CD4-positive, alpha-beta T cell treated with Interleukin-4 for 1 hour (primary cell): ENCODE measurements at regions not wholly inside any gene's neighbourhood (a gene's known extent, or its start where the extent isn't known, plus 50 kb on each side); places are given as distances from the start of the nearest gene placed in this dataset.

Source experiments
- DNase-seq, 2 donors: peaks; one replicate each; pipeline ENCODE4 v3.0.0-alpha.2; 2020 to 2022

DNA sequence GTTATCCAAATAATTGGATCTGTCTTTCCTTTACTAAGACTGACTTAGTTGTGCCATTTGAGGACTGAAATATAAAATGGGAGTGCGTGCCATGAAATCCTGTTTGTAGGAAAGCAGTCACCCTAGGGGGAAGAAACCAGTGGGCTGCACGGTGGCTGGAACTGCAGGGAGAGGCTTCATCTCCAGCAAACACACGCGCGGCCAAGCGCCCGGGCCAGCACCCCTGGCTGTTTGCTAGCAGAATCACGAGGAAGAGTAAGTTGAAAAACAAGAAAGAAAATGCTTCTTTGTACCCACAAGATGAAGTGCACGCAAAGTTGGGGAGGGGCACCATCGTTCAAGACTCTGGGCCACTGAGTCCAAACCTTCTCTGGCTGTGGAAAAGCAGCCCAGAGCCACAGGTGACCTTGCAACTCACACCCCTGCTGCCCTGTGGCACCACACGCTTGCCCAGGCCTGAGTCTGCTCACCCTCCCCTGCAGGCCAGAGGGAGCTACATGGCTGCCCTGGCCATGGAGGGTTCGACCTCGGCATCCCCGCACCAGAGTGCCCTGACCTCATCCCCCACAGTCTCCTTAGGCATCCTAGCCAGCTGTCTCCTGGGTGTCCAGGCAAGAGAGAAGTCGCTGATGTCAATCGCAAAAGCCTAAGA, 55.2 kb downstream of the IRX2 start:
- DNase-seq, result no peak

- DNase-seq, result no peak
Measured at GRCh38 chr5:2695200-2695891, 56.1 kb downstream of the IRX2 start.

DNA sequence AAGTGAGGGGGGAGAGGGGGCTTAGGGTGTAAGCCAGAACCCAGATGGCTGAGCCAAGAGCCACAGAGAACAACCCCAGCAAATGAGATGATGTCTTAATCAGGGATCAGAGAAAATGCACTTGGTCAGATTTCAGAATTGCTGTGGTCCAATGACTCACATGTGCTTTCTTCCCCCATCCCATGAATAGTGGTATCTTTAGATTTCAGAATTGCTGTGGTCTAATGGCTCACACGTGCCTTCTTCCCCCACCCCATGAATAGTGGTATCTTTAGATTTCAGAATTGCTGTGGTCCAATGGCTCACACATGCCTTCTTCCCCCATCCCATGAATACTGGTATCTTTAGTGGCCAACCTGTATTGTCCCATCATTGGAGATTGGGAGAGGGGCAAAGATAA, 59.9 kb downstream of the IRX2 start:
- no peak for DNase-seq

DNA sequence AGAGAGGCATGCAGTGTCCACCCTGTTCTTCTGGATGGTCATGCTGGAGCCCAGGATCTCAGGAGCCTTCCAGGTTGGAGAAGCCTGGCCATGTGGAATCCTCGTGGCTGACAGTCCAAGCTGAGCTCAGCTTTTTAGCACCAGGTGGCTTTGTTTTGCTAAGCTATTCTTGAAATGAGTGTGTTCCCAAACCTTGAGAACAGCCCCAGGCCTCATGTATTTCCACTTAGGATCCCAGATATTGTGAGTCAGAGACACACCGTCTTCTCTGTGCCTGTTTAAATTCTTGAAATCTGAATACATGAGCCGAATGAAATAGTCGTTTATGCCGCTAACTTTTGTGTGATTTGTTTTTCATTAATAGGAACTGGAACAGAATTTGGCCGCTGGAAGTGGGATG, 61.2 kb downstream of the IRX2 start:
- no peak for DNase-seq

- DNase-seq, result no peak
Measured at GRCh38 chr5:2688586-2688985, 62.9 kb downstream of the IRX2 start.

DNA sequence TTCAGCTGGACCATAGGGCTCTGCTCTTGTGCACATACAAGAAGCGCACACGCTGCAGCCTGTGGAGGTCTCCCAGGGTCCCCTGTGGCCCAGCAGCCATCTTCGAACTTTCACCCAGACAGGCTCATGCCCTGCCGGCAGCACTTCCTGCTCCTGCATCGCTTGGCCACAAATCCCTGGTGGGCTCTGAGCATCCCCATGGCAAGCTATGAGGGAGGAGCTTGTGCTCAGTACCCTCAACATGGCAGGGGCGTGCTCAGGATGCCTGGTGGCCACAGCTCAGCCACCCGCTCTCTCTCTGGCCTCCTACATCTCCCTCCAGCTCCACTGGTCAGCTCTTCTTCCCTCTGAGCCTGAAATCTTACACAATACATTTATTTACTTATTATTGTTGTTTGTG, 63.7 kb downstream of the IRX2 start:
- DNase-seq, result no peak

- no peak for DNase-seq
Measured at GRCh38 chr5:2686321-2687124, 65.0 kb downstream of the IRX2 start.

GRCh38 chr5:2685651-2686272, 65.7 kb downstream of the IRX2 start:
- no peak for DNase-seq

DNA sequence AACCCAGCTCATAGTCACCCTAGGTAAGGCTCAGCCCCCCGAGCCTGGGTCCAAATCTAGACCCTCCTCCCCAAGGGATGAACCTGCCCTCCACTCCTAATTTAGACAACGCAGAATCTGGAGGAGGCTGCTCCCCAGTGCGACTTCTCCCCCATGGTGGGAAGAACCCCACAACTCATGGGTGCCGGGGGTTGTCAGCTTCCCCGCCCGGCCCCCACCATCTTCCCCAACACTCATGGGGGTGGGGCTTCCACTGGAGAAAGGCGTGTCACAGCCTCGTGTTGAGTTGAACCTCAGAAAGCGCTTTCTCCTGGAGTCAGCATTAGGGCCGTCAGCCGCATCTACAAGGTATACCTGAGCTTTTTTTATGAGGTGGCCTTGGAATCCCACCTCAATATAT, 66.9 kb downstream of the IRX2 start:
- DNase-seq, result no peak

GRCh38 chr5:2683720-2684119, 67.8 kb downstream of the IRX2 start:
- DNase-seq, result no peak

DNA sequence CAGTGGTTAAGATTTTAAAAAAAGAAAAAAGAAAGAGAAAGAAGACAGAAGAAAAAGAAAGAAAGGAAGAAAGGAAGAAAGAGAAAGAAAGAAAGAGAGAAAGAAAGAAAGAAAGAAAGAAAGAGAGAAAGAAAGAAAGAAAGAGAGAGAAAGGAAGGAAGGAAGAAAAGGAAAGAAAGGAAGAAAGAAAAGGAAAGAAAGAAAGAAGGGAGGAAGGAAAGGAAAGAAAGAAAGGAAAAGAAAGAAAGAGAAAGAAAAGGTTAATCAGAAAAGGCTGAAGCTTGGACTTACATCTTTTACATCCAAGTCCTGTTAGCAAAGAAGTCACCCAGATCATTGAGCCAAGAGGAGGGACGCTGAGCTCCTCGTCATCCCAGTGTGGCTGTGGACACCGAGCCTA, 70.0 kb downstream of the IRX2 start:
- DNase-seq, result no peak

- DNase-seq, result no peak
Measured at GRCh38 chr5:2680979-2681378, 70.5 kb downstream of the IRX2 start.

GRCh38 chr5:2677689-2678088, 73.8 kb downstream of the IRX2 start:
- DNase-seq, result no peak

GRCh38 chr5:2675548-2675947, 75.9 kb downstream of the IRX2 start:
- DNase-seq, result no peak

GRCh38 chr5:2674456-2674855, 77.0 kb downstream of the IRX2 start:
- DNase-seq, result no peak

DNA sequence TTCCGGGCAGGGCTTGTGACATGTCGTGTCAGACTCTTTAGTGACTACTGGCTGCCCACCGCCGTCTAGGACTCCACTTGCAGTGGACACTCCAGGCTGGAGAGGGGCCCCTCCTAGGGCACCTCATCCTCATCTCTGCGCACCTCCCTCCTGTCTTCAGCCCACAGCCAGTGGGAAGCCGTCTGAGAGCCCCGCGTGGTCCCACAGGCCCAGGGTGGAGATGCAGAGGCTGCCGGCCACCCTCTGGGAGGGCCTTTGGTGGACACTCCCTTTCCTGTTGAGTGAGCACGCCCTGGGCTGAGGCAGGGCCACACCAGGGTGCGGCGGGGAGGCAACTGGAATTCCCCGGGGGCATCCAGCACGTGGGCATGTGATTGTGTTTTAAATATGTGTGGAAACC, 80.5 kb downstream of the IRX2 start:
- no peak for DNase-seq

- no peak for DNase-seq
Measured at GRCh38 chr5:2669913-2670312, 81.6 kb downstream of the IRX2 start.

DNA sequence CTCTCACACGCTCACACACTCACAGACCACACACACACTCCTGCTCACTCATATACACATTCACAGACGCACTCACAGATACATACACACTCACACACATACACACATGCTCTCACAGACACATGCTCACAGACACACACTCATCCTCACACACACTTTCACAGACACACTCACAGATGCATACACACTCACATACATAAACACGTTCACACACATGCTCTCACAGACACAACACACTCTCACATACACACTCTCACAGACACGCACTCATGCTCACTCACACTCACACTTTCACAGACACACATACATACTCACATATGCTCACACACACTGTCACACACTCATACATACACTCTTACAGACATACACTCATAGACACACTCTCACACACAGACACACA, 82.2 kb downstream of the IRX2 start:
- DNase-seq, result no peak

GRCh38 chr5:2666081-2666480, 85.4 kb downstream of the IRX2 start:
- DNase-seq, result no peak

DNA sequence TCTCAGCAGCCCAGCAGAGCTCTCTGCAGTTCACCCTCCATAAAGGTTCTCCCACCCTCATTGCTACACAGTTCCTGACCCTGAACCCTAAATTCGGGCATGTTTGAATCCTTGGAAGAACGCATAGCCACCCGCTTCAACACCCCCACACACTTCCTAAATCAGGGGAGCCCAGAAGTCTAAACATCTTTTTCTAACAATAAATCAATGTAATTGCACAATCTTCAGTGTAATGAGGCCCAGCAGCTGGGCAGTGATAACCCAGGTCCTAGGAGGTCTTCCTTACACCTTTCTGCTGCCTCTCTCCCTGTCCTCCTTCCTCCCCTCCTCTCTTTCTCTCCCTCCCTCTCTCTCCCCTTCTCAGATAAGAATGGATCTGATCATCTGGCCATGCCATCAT, 88.0 kb downstream of the IRX2 start:
- DNase-seq, result no peak

DNA sequence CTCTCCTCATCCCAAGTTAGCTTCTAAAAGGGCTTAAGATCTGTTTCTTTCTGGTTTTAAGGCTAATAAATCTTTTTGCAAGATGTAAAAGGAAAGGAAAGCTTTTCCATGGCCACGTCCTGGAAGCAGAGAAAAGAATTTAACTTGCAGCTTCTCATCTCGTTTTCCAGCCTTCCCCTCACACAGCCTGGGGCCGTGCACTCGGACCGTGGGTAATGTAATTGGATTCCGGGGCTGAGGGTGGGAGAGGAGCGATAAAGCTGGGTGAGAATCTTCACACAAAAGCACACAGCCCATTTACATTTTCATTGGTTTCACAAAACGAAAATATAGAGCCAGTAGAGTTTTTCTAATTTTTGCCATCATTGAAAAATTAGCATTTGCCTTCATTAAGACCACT, 91.2 kb downstream of the IRX2 start:
- no peak for DNase-seq

- no peak for DNase-seq
Measured at GRCh38 chr5:2658881-2659470, 92.5 kb downstream of the IRX2 start.

- no peak for DNase-seq
Measured at GRCh38 chr5:2658447-2658846, 93.0 kb downstream of the IRX2 start.
